D721Med (cell line): ENCODE measurements at regions not wholly inside any gene's neighbourhood (a gene's known extent, or its start where the extent isn't known, plus 50 kb on each side); places are given as distances from the start of the nearest gene placed in this dataset.

Source experiments
- DNase-seq: peaks from one replicate; pipeline ENCODE4 v3.0.0; 2011; ENCODE audit warnings: low spot score; ENCODE audit not compliant: insufficient read length
- FAIRE-seq: peaks from 2 replicates; lab custom pipeline; 2011; peaks lifted over from hg19 to GRCh38; lab: Jason Lieb, UNC
- TF ChIP-seq, protein P1 (sequence below): IDR thresholded peaks from 2 replicates; pipeline ENCODE4 v1.5.1; 2012; ENCODE audit warnings: mild to moderate bottlenecking, control low read depth; ENCODE audit not compliant: insufficient read depth; ENCODE audit errors: missing control alignments

GRCh38 chr5:125610892-125611291, 812.3 kb upstream of the GRAMD2B start:
- FAIRE-seq (no peak), DNase-seq (no peak)
- TF ChIP-seq, protein P1, sequence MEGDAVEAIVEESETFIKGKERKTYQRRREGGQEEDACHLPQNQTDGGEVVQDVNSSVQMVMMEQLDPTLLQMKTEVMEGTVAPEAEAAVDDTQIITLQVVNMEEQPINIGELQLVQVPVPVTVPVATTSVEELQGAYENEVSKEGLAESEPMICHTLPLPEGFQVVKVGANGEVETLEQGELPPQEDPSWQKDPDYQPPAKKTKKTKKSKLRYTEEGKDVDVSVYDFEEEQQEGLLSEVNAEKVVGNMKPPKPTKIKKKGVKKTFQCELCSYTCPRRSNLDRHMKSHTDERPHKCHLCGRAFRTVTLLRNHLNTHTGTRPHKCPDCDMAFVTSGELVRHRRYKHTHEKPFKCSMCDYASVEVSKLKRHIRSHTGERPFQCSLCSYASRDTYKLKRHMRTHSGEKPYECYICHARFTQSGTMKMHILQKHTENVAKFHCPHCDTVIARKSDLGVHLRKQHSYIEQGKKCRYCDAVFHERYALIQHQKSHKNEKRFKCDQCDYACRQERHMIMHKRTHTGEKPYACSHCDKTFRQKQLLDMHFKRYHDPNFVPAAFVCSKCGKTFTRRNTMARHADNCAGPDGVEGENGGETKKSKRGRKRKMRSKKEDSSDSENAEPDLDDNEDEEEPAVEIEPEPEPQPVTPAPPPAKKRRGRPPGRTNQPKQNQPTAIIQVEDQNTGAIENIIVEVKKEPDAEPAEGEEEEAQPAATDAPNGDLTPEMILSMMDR: no peak

- DNase-seq (no peak), FAIRE-seq (no peak)
- TF ChIP-seq, protein P1: no peak
Observed at GRCh38 chr5:125611541-125611940, 811.7 kb upstream of the GRAMD2B start.

DNA sequence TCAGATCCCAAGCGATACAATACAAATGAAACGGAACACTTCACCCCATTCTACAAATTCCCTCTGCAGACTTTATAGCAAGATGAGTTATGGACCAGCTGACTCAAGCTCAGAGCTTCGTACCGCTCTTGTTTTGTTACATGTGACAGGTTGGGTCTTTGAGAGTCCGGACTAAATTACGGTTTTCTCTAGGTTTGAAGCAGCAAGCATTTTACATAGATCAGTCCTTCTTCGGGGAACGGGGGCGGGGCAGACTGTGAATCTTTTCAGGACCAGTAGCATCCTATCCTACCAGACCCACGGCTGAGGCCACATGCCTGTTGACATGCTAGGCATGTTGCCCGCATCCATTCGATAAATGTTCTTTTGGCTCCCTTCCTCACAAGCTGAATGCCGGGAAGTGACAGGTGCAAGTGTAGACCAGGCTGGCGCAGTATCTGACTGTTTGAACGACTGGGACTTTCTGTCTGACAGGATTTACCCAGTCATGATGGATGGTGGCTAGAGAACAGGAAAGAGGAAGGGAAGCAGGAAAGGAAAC, 811.0 kb upstream of the GRAMD2B start:
- no peak for DNase-seq
- TF ChIP-seq, protein P1: no peak
- FAIRE-seq: no peak

GRCh38 chr5:125612776-125613175, 810.4 kb upstream of the GRAMD2B start:
- TF ChIP-seq, protein P1: no peak
- no peak for FAIRE-seq
- no peak for DNase-seq

DNA sequence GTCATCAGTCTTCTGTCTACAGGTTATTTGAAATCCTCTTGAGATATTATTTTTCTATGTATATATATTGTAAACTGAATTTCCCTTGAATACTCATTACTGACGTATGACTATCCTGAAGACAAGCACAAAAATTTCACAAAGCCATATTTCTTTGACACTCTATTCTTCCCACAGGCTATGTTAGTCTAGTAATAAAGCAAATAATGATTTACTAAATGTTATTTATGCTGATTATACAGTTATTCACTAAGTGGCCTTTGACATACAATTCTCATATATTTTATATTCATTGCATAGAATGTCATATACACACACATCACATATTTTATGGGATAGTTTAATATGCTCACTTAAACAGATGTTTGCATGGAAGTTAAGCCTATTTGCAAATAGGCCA, 793.0 kb upstream of the GRAMD2B start:
- TF ChIP-seq, protein P1: no peak
- DNase-seq (no peak), FAIRE-seq (no peak)

- FAIRE-seq: no peak
- no peak for DNase-seq
- TF ChIP-seq, protein P1: no peak
Observed at GRCh38 chr5:125633523-125633922, 789.7 kb upstream of the GRAMD2B start.

- no peak for DNase-seq
Observed at GRCh38 chr5:125634216-125634835, 788.9 kb upstream of the GRAMD2B start.

More at GRCh38 chr5:125634216-125634835, 788.9 kb upstream of the GRAMD2B start:
- TF ChIP-seq, protein P1: no peak
- FAIRE-seq: no peak
